ENCODE measurements at regions not wholly inside any gene's neighbourhood (a gene's known extent, or its start where the extent isn't known, plus 50 kb on each side); places are given as distances from the start of the nearest gene placed in this dataset.

GRCh38 chr5:145044970-145045369 lies 790.2 kb downstream of the PRELID2 start:
- TF ChIP-seq CTCF (IDR thresholded peaks at IDR 0.05; ENCODE audit: extremely low read depth, missing control alignments) = no peak
- DNase-seq (ENCODE audit: low spot score) = no peak

GRCh38 chr5:145028626-145029025 lies 806.5 kb downstream of the PRELID2 start:
- no peak for TF ChIP-seq CTCF (IDR thresholded peaks at IDR 0.05; ENCODE audit: extremely low read depth, missing control alignments)

GRCh38 chr5:145027286-145027685 lies 807.9 kb downstream of the PRELID2 start:
- no peak for DNase-seq (ENCODE audit: low spot score)
- TF ChIP-seq CTCF (IDR thresholded peaks at IDR 0.05; ENCODE audit: extremely low read depth, missing control alignments) = no peak

More at GRCh38 chr5:145028626-145029025, 806.5 kb downstream of the PRELID2 start:
- DNase-seq (ENCODE audit: low spot score) = no peak

- TF ChIP-seq CTCF (IDR thresholded peaks at IDR 0.05; ENCODE audit: extremely low read depth, missing control alignments) = no peak
- DNase-seq (ENCODE audit: low spot score) = no peak
Observed at GRCh38 chr5:145025775-145026174, 809.4 kb downstream of the PRELID2 start.

GRCh38 chr5:145015146-145015545 lies 820.0 kb downstream of the PRELID2 start:
- no peak for DNase-seq (ENCODE audit: low spot score)
- no peak for TF ChIP-seq CTCF (IDR thresholded peaks at IDR 0.05; ENCODE audit: extremely low read depth, missing control alignments)

- DNase-seq (ENCODE audit: low spot score) = no peak
- TF ChIP-seq CTCF (IDR thresholded peaks at IDR 0.05; ENCODE audit: extremely low read depth, missing control alignments) = no peak
Observed at GRCh38 chr5:145014109-145014508, 821.0 kb downstream of the PRELID2 start.

- no peak for DNase-seq (ENCODE audit: low spot score)
- no peak for TF ChIP-seq CTCF (IDR thresholded peaks at IDR 0.05; ENCODE audit: extremely low read depth, missing control alignments)
Observed at GRCh38 chr5:145010834-145011233, 824.3 kb downstream of the PRELID2 start.
